H1 (cell line): ENCODE measurements at regions not wholly inside any gene's neighbourhood (a gene's known extent, or its start where the extent isn't known, plus 50 kb on each side); places are given as distances from the start of the nearest gene placed in this dataset.

ENCODE experiments used
- CTCF ChIA-PET: fragments of 300-600 bp; sonication (Branson Sonifier 250); formaldehyde crosslinking; loops from one replicate; lab custom pipeline; 2021; ENCODE audit not compliant: partially characterized antibody; lab: Charles Lee
- POLR2A ChIA-PET: fragments of 300-600 bp; sonication (Branson Sonifier 250); formaldehyde crosslinking; loops from one replicate; lab custom pipeline; 2021; ENCODE audit warnings: inconsistent platforms; ENCODE audit not compliant: partially characterized antibody; lab: Charles Lee
- DNase-seq, 2 experiments: peaks; one replicate each; pipeline versions ENCODE4 v3.0.0 to v3.0.0-alpha.2; 2010 to 2022; ENCODE audit warnings: low spot score in 2 of 2, low read depth in 1 of 2, mixed read lengths in 1 of 2
- FAIRE-seq: peaks from 2 replicates; lab custom pipeline; 2011; peaks lifted over from hg19 to GRCh38; lab: Jason Lieb, UNC
- H2AFZ ChIP-seq: 2 replicates; pipeline ENCODE4 v1.8.1; 2012; ENCODE audit warnings: low read length, inconsistent platforms
- H2AK5ac ChIP-seq: 2 replicates; pipeline ENCODE4 v1.6.1; 2013; ENCODE audit warnings: low read depth, low read length
- H2BK120ac ChIP-seq: replicated peaks from 2 replicates; pipeline ENCODE3; 2013; ENCODE audit warnings: low read depth, low read length, inconsistent platforms
- H2BK12ac ChIP-seq: 2 replicates; pipeline ENCODE4 v1.6.1; 2013; ENCODE audit warnings: low read depth, low read length
- H2BK15ac ChIP-seq: 2 replicates; pipeline ENCODE4 v1.6.1; 2013; ENCODE audit warnings: low read length
- H2BK20ac ChIP-seq: 2 replicates; pipeline ENCODE4 v1.6.1; 2013; ENCODE audit warnings: low read length
- H2BK5ac ChIP-seq: 2 replicates; pipeline ENCODE4 v1.6.1; 2013; ENCODE audit warnings: low read depth, low read length
- H3K14ac ChIP-seq: 2 replicates; pipeline ENCODE4 v1.6.1; 2013; ENCODE audit warnings: inconsistent platforms; ENCODE audit not compliant: insufficient read length
- H3K18ac ChIP-seq: 2 replicates; pipeline ENCODE4 v1.6.1; 2013; ENCODE audit warnings: low read length; ENCODE audit errors: extremely low read depth
- H3K23ac ChIP-seq: 2 replicates; pipeline ENCODE4 v1.6.1; 2013; ENCODE audit warnings: inconsistent platforms; ENCODE audit not compliant: insufficient read length
- H3K23me2 ChIP-seq: 2 replicates; pipeline ENCODE4 v1.6.1; 2013; ENCODE audit warnings: low read depth, low read length
- H3K27ac ChIP-seq: 2 replicates; pipeline ENCODE4 v1.6.1; 2011; ENCODE audit warnings: low read depth, low read length, inconsistent platforms
- H3K27me3 ChIP-seq, 4 experiments: replicated peaks in 1 of 4; 1 replicate in 1 of 4; 2 replicates in 3 of 4; pipeline versions ENCODE4 v1.6.1 to v1.8.1; 2011 to 2013; ENCODE audit warnings: low read length in 3 of 4, mild to moderate bottlenecking in 3 of 4, inconsistent platforms in 2 of 4, mixed read lengths in 2 of 4, moderate library complexity in 1 of 4; ENCODE audit not compliant: control insufficient read depth in 3 of 4, insufficient read depth in 3 of 4; ENCODE audit errors: extremely low read depth in 1 of 4
- H3K36me3 ChIP-seq, 4 experiments: 2 replicates each; pipeline versions ENCODE4 v1.6.1 to v1.8.1; 2011 to 2013; ENCODE audit warnings: mild to moderate bottlenecking in 4 of 4, low read length in 3 of 4, moderate library complexity in 2 of 4, control low read depth in 1 of 4, inconsistent platforms in 1 of 4; ENCODE audit not compliant: insufficient read depth in 4 of 4, control insufficient read depth in 2 of 4
- H3K4ac ChIP-seq: replicated peaks from 2 replicates; pipeline ENCODE3; 2013; ENCODE audit warnings: low read length, low read depth, mixed read lengths, inconsistent platforms; ENCODE audit not compliant: insufficient read length
- H3K4me1 ChIP-seq, 4 experiments: replicated peaks in 1 of 4; 1 replicate in 1 of 4; 2 replicates in 3 of 4; pipeline versions ENCODE4 v1.6.1 to v1.8.1; 2011 to 2013; ENCODE audit warnings: low read length in 3 of 4, inconsistent platforms in 2 of 4, mixed read lengths in 1 of 4; ENCODE audit not compliant: insufficient read depth in 4 of 4, control insufficient read depth in 3 of 4
- H3K4me2 ChIP-seq, 2 experiments: 2 replicates each; pipeline versions ENCODE4 v1.6.1 to v1.8.1; 2011 to 2013; ENCODE audit warnings: low read depth in 2 of 2, low read length in 2 of 2, control low read depth in 1 of 2, inconsistent platforms in 1 of 2, mild to moderate bottlenecking in 1 of 2; ENCODE audit not compliant: insufficient read depth in 1 of 2
- H3K4me3 ChIP-seq, 4 experiments: fragments of 200-600, 300-600 bp in 1 of 4; sonication (generic), shearing (Covaris generic), sonication (Bioruptor Twin) in 1 of 4; 2 replicates each; pipeline versions ENCODE4 v1.5.1 to v1.8.1; 2011 to 2016; ENCODE audit warnings: low read length in 4 of 4, low read depth in 3 of 4, control low read depth in 2 of 4, inconsistent platforms in 2 of 4, mild to moderate bottlenecking in 2 of 4, mixed read lengths in 1 of 4, moderate library complexity in 1 of 4; ENCODE audit not compliant: insufficient read depth in 2 of 4; ENCODE audit errors: extremely low read depth in 1 of 4
- H3K56ac ChIP-seq: replicated peaks from 2 replicates; pipeline ENCODE3; 2013; ENCODE audit warnings: low read depth, mild to moderate bottlenecking, mixed read lengths, low read length, inconsistent platforms; ENCODE audit not compliant: insufficient read length
- H3K79me1 ChIP-seq: 2 replicates; pipeline ENCODE4 v1.6.1; 2013; ENCODE audit warnings: low read depth, low read length, control low read depth
- H3K79me2 ChIP-seq, 2 experiments: 2 replicates each; pipeline versions ENCODE4 v1.6.1 to v1.8.1; 2012 to 2013; ENCODE audit warnings: low read length in 2 of 2, mild to moderate bottlenecking in 2 of 2, inconsistent platforms in 1 of 2; ENCODE audit not compliant: insufficient read depth in 2 of 2, control insufficient read depth in 1 of 2
- H3K9ac ChIP-seq, 4 experiments: replicated peaks in 1 of 4; 1 replicate in 1 of 4; 2 replicates in 3 of 4; pipeline versions ENCODE4 v1.6.1 to v1.8.1; 2011 to 2013; ENCODE audit warnings: low read depth in 3 of 4, low read length in 3 of 4, control low read depth in 2 of 4, mild to moderate bottlenecking in 2 of 4, moderate library complexity in 2 of 4, inconsistent platforms in 1 of 4; ENCODE audit errors: extremely low read depth in 1 of 4
- H3K9me3 ChIP-seq, 2 experiments: 2 replicates each; pipeline versions ENCODE4 v1.6.1 to v1.8.1; 2012 to 2013; ENCODE audit warnings: mild to moderate bottlenecking in 2 of 2, moderate library complexity in 2 of 2, control low read depth in 1 of 2, inconsistent platforms in 1 of 2, low read depth in 1 of 2, low read length in 1 of 2, mixed read lengths in 1 of 2; ENCODE audit not compliant: insufficient read depth in 2 of 2
- H4K20me1 ChIP-seq, 2 experiments: replicated peaks in 1 of 2; 2 replicates each; pipeline versions ENCODE3 to v1.8.1; 2011 to 2013; ENCODE audit warnings: inconsistent platforms in 2 of 2, low read length in 2 of 2, mild to moderate bottlenecking in 1 of 2; ENCODE audit not compliant: insufficient read depth in 2 of 2, control insufficient read depth in 1 of 2
- H4K5ac ChIP-seq: 2 replicates; pipeline ENCODE4 v1.6.1; 2013; ENCODE audit warnings: low read length, low read depth, mixed read lengths, inconsistent platforms; ENCODE audit not compliant: insufficient read length
- H4K8ac ChIP-seq: 2 replicates; pipeline ENCODE4 v1.8.0; 2013; ENCODE audit warnings: mild to moderate bottlenecking, moderate library complexity, low read length, inconsistent platforms; ENCODE audit not compliant: insufficient read depth; ENCODE audit errors: extremely low read depth
- H4K91ac ChIP-seq: replicated peaks from 2 replicates; pipeline ENCODE3; 2013; ENCODE audit warnings: low read length, mixed read lengths, inconsistent platforms; ENCODE audit not compliant: insufficient read length
- RBBP5 ChIP-seq: IDR thresholded peaks from 2 replicates; pipeline ENCODE4 v1.7.1; 2012; ENCODE audit warnings: low read depth, mild to moderate bottlenecking, inconsistent platforms, low read length, moderate library complexity, borderline replicate concordance
- WGBS, 2 experiments: shearing (Covaris generic) in 1 of 2; methylation state at CpG; one replicate each; pipeline versions ENCODE4 v1.1.6 to v1.1.7; 2013 to 2015; ENCODE audit warnings: low lambda C conversion rate in 2 of 2, mixed read lengths in 2 of 2, inconsistent platforms in 1 of 2, low coverage in 1 of 2, missing lambda C conversion rate in 1 of 2; ENCODE audit not compliant: insufficient replicate concordance in 2 of 2, insufficient coverage in 1 of 2, insufficient read length in 1 of 2; ENCODE audit errors: extremely low coverage in 1 of 2, missing lambda C conversion rate in 1 of 2; 5-methylcytosine and 5-hydroxymethylcytosine counted together

DNA sequence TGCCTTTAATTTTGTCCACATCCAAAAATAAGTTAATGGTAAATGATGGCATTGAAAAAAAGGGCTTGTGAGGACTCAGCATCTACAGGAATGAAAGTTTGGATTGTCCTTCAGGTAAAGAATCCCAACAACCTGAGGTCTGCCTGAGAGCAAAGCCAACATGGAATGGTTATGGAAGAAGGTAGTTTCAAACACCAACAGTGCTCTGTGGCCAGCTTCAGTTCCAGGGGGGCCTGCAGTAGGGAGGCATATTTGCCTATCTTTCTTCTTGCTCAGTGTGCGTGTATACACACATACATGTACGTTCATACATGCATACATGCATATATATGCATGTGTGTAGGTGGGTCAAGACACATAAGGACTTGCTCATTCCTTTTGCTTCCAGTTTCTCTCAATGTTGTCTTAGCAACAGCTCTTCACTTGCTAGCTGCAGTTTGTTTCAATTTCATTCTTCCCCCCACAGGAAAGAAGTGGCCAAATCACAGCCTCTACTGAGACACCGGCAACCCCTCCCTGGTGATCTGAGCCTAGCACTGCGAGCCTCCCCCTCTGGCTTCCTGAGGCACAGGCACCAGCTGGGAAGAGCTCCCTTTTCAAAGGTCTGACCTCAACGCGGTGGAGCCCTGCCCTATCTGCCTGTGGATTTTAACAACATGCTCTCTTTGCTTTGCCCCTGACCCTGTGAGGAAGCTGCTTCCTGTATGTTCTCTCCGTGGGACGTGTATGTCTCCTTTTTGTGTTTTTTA, 146.2 kb downstream of the KLF13 start:
- Histone ChIP-seq H2BK12ac (no peak overlapping the region), H3K23me2 (0 out of 2 replicates have a peak, but pooled peaks cover 2% of the 10 kb centered on the region), H4K8ac (no peak overlapping the region), H3K56ac (no peak overlapping the region), H3K23ac (no peak overlapping the region), H3K4ac (no peak overlapping the region), H3K14ac (no peak overlapping the region), H3K9me3 (no peaks in the 10 kb centered on the region), H3K4me2 (no peak overlapping the region), H3K27ac (no peak overlapping the region), H2AK5ac (no peak overlapping the region), H3K27me3 (no peaks in the 10 kb centered on the region; a peak in 1 of 7 replicates), H3K79me2 (no peaks in the 10 kb centered on the region), H3K4me1 (peaks cover 0 to 5% (median 0%) of the 10 kb centered on the region in 4 experiments; a peak in 1 of 7 replicates), H2BK5ac (no peak overlapping the region), H3K36me3 (no peaks in the 10 kb centered on the region), H4K5ac (no peak overlapping the region), H4K91ac (no peak overlapping the region), H3K18ac (no peak overlapping the region), H2BK20ac (no peak overlapping the region), H3K4me3 (no peak overlapping the region), H2BK15ac (no peak overlapping the region), H3K79me1 (no peaks in the 10 kb centered on the region), H2AFZ (no peak overlapping the region), H3K9ac (no peak overlapping the region), H2BK120ac (no peak overlapping the region), H4K20me1 (no peaks in the 10 kb centered on the region)
- ChIA-PET POLR2A (no interaction called here), CTCF (interaction anchor here (0.8 to 10.6 kb wide), 11 partner anchors 11 to 273 kb away, joined by 3 to 105 read pairs (median 4); no protein-coding TSS in a partner anchor)
- FAIRE-seq (no peak), DNase-seq (no peak)
- WGBS, 2 experiments, result 73% methylated on average over 8 of the region's 8 CpGs; no CpG with 5 or more reads in 1 of the 2 experiments
- TF ChIP-seq RBBP5, result no peak
